GM12891 (cell line): ENCODE measurements at regions not wholly inside any gene's neighbourhood (a gene's known extent, or its start where the extent isn't known, plus 50 kb on each side); places are given as distances from the start of the nearest gene placed in this dataset.

ENCODE experiments used
- PAX5 ChIP-seq: IDR thresholded peaks from 2 replicates; pipeline ENCODE4 v1.6.1; 2011; ENCODE audit warnings: low read length, moderate library complexity, mild to moderate bottlenecking; ENCODE audit not compliant: insufficient read depth, severe bottlenecking
- POLR2A ChIP-seq: IDR thresholded peaks from 2 replicates; pipeline ENCODE4 v1.6.1; 2011; ENCODE audit warnings: low read depth, low read length, control low read depth
- POLR2AphosphoS5 ChIP-seq: IDR thresholded peaks from 2 replicates; pipeline ENCODE4 v1.6.1; 2011; ENCODE audit warnings: low read depth, low read length, control low read depth
- TAF1 ChIP-seq: IDR thresholded peaks from 2 replicates; pipeline ENCODE4 v1.6.1; 2011; ENCODE audit warnings: low read depth, low read length, control low read depth

- TF ChIP-seq POLR2A: no peak
- no peak for TF ChIP-seq PAX5
- TF ChIP-seq TAF1: no peak
- no peak for TF ChIP-seq POLR2AphosphoS5
Measured at GRCh38 chr3:89847955-89848354, 740.5 kb downstream of the EPHA3 start.
